ENCODE measurements at regions not wholly inside any gene's neighbourhood (a gene's known extent, or its start where the extent isn't known, plus 50 kb on each side); places are given as distances from the start of the nearest gene placed in this dataset.

- TF ChIP-seq CTCF (IDR thresholded peaks at IDR 0.05), result no peak
- no peak for DNase-seq (ENCODE audit: low spot score)
- no peaks in the 10 kb centered on the region for H3K36me3 ChIP-seq
- H3K4me1 ChIP-seq, result no peaks in the 10 kb centered on the region
- no peaks in the 10 kb centered on the region for H3K27me3 ChIP-seq
- peak overlapping the region in 1 of 2 donors; percentile 5 for H3K27ac ChIP-seq
- H3K4me3 ChIP-seq, result no peak overlapping the region
- no peaks in the 10 kb centered on the region for H3K9me3 ChIP-seq
Observed at GRCh38 chr21:27269644-27270043, 302.8 kb upstream of the ADAMTS5 start.

- H3K4me3 ChIP-seq, result no peak overlapping the region
- no peak overlapping the region for H3K27ac ChIP-seq
- no peak for DNase-seq (ENCODE audit: low spot score)
Observed at GRCh38 chr21:27268290-27268689, 301.4 kb upstream of the ADAMTS5 start.

GRCh38 chr21:27265949-27266348, 299.1 kb upstream of the ADAMTS5 start:
- no peak for DNase-seq (ENCODE audit: low spot score)
- no peaks in the 10 kb centered on the region for H3K4me1 ChIP-seq
- H3K4me3 ChIP-seq, result no peak overlapping the region
- H3K36me3 ChIP-seq, result no peaks in the 10 kb centered on the region
- no peaks in the 10 kb centered on the region for H3K9me3 ChIP-seq
- no peak overlapping the region for H3K27ac ChIP-seq
- TF ChIP-seq CTCF (IDR thresholded peaks at IDR 0.05), result no peak
- no peaks in the 10 kb centered on the region for H3K27me3 ChIP-seq

More at GRCh38 chr21:27268290-27268689, 301.4 kb upstream of the ADAMTS5 start:
- H3K9me3 ChIP-seq, result no peaks in the 10 kb centered on the region
- H3K27me3 ChIP-seq, result no peaks in the 10 kb centered on the region
- no peaks in the 10 kb centered on the region for H3K36me3 ChIP-seq
- TF ChIP-seq CTCF (IDR thresholded peaks at IDR 0.05), result no peak
- no peaks in the 10 kb centered on the region for H3K4me1 ChIP-seq

- H3K36me3 ChIP-seq, result no peaks in the 10 kb centered on the region
- no peaks in the 10 kb centered on the region for H3K4me1 ChIP-seq
- TF ChIP-seq CTCF (IDR thresholded peaks at IDR 0.05), result no peak
- H3K4me3 ChIP-seq, result no peak overlapping the region
- H3K27ac ChIP-seq, result no peak overlapping the region
- H3K9me3 ChIP-seq, result no peaks in the 10 kb centered on the region
- no peak for DNase-seq (ENCODE audit: low spot score)
- no peaks in the 10 kb centered on the region for H3K27me3 ChIP-seq
Observed at GRCh38 chr21:27265492-27265891, 298.6 kb upstream of the ADAMTS5 start.

GRCh38 chr21:27261676-27262075, 294.8 kb upstream of the ADAMTS5 start:
- H3K4me1 ChIP-seq, result no peaks in the 10 kb centered on the region
- TF ChIP-seq CTCF (IDR thresholded peaks at IDR 0.05), result no peak
- no peak for DNase-seq (ENCODE audit: low spot score)
- no peaks in the 10 kb centered on the region for H3K27me3 ChIP-seq
- no peaks in the 10 kb centered on the region for H3K9me3 ChIP-seq
- H3K36me3 ChIP-seq, result no peaks in the 10 kb centered on the region
- no peak overlapping the region for H3K27ac ChIP-seq
- no peak overlapping the region for H3K4me3 ChIP-seq

- no peak overlapping the region for H3K4me3 ChIP-seq
- TF ChIP-seq CTCF (IDR thresholded peaks at IDR 0.05), result no peak
- no peaks in the 10 kb centered on the region for H3K27me3 ChIP-seq
- H3K27ac ChIP-seq, result no peak overlapping the region
- DNase-seq (ENCODE audit: low spot score), result no peak
- no peaks in the 10 kb centered on the region for H3K36me3 ChIP-seq
- H3K9me3 ChIP-seq, result no peaks in the 10 kb centered on the region
- no peaks in the 10 kb centered on the region for H3K4me1 ChIP-seq
Observed at GRCh38 chr21:27260728-27261127, 293.8 kb upstream of the ADAMTS5 start.
